MM.1S (cell line): ENCODE measurements at regions not wholly inside any gene's neighbourhood (a gene's known extent, or its start where the extent isn't known, plus 50 kb on each side); places are given as distances from the start of the nearest gene placed in this dataset.
"Not testable (repeated sequence)": the region's sequence is repeated elsewhere in the genome, so short reads cannot be mapped to it uniquely, and the experiment has no call there.

ENCODE experiments used
- DNase-seq: peaks from one replicate; pipeline ENCODE4 v3.0.0-alpha.2; 2015
- H2AFZ ChIP-seq: fragments of 300-600 bp; sonication (generic); 2 replicates; pipeline ENCODE4 v1.6.0; 2016; ENCODE audit warnings: antibody characterized with exemption, low read length
- H3F3A ChIP-seq: fragments of 300-600 bp; sonication (generic); 2 replicates; pipeline ENCODE4 v1.6.1; 2016; ENCODE audit warnings: mild to moderate bottlenecking, antibody characterized with exemption, low read length, moderate library complexity, mixed read lengths; ENCODE audit not compliant: insufficient read depth
- H3K27ac ChIP-seq: fragments of 300-600 bp; sonication (generic); 2 replicates; pipeline ENCODE4 v1.5.1; 2016; ENCODE audit warnings: mild to moderate bottlenecking, low read length
- H3K27me3 ChIP-seq: fragments of 300-600 bp; sonication (generic); replicated peaks from 2 replicates; pipeline ENCODE4 v1.6.0; 2016; ENCODE audit warnings: low read length; ENCODE audit not compliant: insufficient read depth
- H3K36me3 ChIP-seq: fragments of 300-600 bp; sonication (generic); replicated peaks from 2 replicates; pipeline ENCODE4 v1.6.1; 2016; ENCODE audit warnings: mild to moderate bottlenecking, low read length, mixed read lengths; ENCODE audit not compliant: insufficient read depth
- H3K4me1 ChIP-seq: fragments of 300-600 bp; sonication (generic); 2 replicates; pipeline ENCODE4 v1.6.1; 2016; ENCODE audit warnings: low read length, mixed read lengths
- H3K4me2 ChIP-seq: fragments of 300-600 bp; sonication (generic); 2 replicates; pipeline ENCODE4 v1.6.0; 2016; ENCODE audit warnings: low read depth, low read length
- H3K4me3 ChIP-seq: fragments of 300-600 bp; sonication (generic); 2 replicates; pipeline ENCODE4 v1.5.1; 2016; ENCODE audit warnings: low read length, mixed read lengths
- H3K79me2 ChIP-seq: fragments of 300-600 bp; sonication (generic); 2 replicates; pipeline ENCODE4 v1.6.1; 2016; ENCODE audit warnings: mixed run types, low read length, mixed read lengths
- H3K9ac ChIP-seq: fragments of 300-600 bp; sonication (generic); 2 replicates; pipeline ENCODE4 v1.6.1; 2016; ENCODE audit warnings: low read length, mixed read lengths
- H3K9me2 ChIP-seq: fragments of 300-600 bp; sonication (generic); replicated peaks from 2 replicates; pipeline ENCODE4 v1.6.1; 2016; ENCODE audit warnings: mild to moderate bottlenecking, low read length, mixed read lengths; ENCODE audit not compliant: insufficient read depth
- H3K9me3 ChIP-seq: fragments of 300-600 bp; sonication (generic); replicated peaks from 2 replicates; pipeline ENCODE4 v1.6.1; 2016; ENCODE audit warnings: mild to moderate bottlenecking, low read length, mixed read lengths; ENCODE audit not compliant: insufficient read depth
- H4K20me1 ChIP-seq: fragments of 300-600 bp; sonication (generic); 2 replicates; pipeline ENCODE4 v1.6.1; 2016; ENCODE audit warnings: mild to moderate bottlenecking, low read length, moderate library complexity, mixed read lengths; ENCODE audit not compliant: insufficient read depth
- EZH2 ChIP-seq: fragments of 300-600 bp; sonication (generic); optimal IDR thresholded peaks from 2 replicates; pipeline ENCODE3; 2017; ENCODE audit warnings: low read depth, mild to moderate bottlenecking, antibody characterized with exemption, low read length, mixed read lengths
- EZH2phosphoT487 ChIP-seq: fragments of 300-600 bp; sonication (generic); IDR thresholded peaks from 2 replicates; pipeline ENCODE4 v1.6.1; 2018; ENCODE audit warnings: antibody characterized with exemption, low read length
- TF ChIP-seq, protein P1 (sequence below): fragments of 300-600 bp; sonication (generic); IDR thresholded peaks from 2 replicates; pipeline ENCODE4 v1.5.1; 2016; ENCODE audit warnings: antibody characterized with exemption, low read length, mixed read lengths

DNA sequence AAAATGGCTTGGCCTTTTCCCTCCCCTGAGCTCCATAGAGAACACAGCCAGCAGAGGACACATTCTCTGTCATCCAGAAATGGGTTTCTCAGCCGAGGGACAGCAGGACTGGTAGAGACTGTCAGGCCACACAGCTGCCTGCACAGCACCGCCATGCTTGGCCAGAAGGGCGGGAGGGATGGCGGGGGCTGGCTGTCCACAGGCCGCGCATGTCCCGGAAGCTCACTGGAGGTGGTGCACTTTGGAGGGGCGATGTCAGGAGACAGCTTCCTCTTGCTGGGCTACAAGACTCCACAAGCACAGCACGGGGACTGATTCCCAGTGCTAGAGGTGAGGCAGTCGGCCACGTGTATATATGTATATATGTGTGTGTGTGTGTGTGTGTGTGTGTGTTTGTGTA lies 125.3 kb downstream of the GOLGA6L4 start:
- DNase-seq, H3K9me2 ChIP-seq, H2AFZ ChIP-seq, H3K79me2 ChIP-seq, H3K9me3 ChIP-seq, H3K4me3 ChIP-seq, H4K20me1 ChIP-seq, H3F3A ChIP-seq, H3K4me1 ChIP-seq, H3K4me2 ChIP-seq, H3K27ac ChIP-seq, H3K9ac ChIP-seq, H3K36me3 ChIP-seq, H3K27me3 ChIP-seq: not testable (repeated sequence)

GRCh38 chr15:84384421-84384820 lies 148.8 kb downstream of the GOLGA6L4 start:
- H2AFZ ChIP-seq, H3F3A ChIP-seq, H3K9me2 ChIP-seq, H3K9me3 ChIP-seq, H3K27me3 ChIP-seq, DNase-seq, H3K27ac ChIP-seq, H3K4me3 ChIP-seq, H3K36me3 ChIP-seq, H3K9ac ChIP-seq, H3K4me1 ChIP-seq, H3K4me2 ChIP-seq, H3K79me2 ChIP-seq, H4K20me1 ChIP-seq: not testable (repeated sequence)

GRCh38 chr15:84387086-84387485 lies 151.5 kb downstream of the GOLGA6L4 start:
- Histone ChIP-seq H3K36me3 (no peaks in the 10 kb centered on the region), H3K79me2 (no peaks in the 10 kb centered on the region), H3K27me3 (no peaks in the 10 kb centered on the region), H3K4me1 (no peaks in the 10 kb centered on the region), H3K9ac (no peak overlapping the region), H3K9me2 (no peaks in the 10 kb centered on the region), H3K4me2 (no peak overlapping the region), H2AFZ (no peak overlapping the region), H3K27ac (no peak overlapping the region), H4K20me1 (no peaks in the 10 kb centered on the region), H3F3A (no peaks in the 10 kb centered on the region), H3K4me3 (no peak overlapping the region), H3K9me3 (no peaks in the 10 kb centered on the region)
- no peak for DNase-seq
- TF ChIP-seq EZH2: no peak
- TF ChIP-seq, protein P1, sequence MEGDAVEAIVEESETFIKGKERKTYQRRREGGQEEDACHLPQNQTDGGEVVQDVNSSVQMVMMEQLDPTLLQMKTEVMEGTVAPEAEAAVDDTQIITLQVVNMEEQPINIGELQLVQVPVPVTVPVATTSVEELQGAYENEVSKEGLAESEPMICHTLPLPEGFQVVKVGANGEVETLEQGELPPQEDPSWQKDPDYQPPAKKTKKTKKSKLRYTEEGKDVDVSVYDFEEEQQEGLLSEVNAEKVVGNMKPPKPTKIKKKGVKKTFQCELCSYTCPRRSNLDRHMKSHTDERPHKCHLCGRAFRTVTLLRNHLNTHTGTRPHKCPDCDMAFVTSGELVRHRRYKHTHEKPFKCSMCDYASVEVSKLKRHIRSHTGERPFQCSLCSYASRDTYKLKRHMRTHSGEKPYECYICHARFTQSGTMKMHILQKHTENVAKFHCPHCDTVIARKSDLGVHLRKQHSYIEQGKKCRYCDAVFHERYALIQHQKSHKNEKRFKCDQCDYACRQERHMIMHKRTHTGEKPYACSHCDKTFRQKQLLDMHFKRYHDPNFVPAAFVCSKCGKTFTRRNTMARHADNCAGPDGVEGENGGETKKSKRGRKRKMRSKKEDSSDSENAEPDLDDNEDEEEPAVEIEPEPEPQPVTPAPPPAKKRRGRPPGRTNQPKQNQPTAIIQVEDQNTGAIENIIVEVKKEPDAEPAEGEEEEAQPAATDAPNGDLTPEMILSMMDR: no peak
- no peak for TF ChIP-seq EZH2phosphoT487

GRCh38 chr15:84388201-84388600 lies 152.6 kb downstream of the GOLGA6L4 start:
- not testable (repeated sequence) for H3K4me2 ChIP-seq, H3K27me3 ChIP-seq, H3K27ac ChIP-seq, H3K4me3 ChIP-seq, H3K9me2 ChIP-seq, H2AFZ ChIP-seq, H3K79me2 ChIP-seq, H4K20me1 ChIP-seq, DNase-seq, H3K9me3 ChIP-seq, H3F3A ChIP-seq, H3K9ac ChIP-seq, H3K36me3 ChIP-seq, H3K4me1 ChIP-seq

- H3K4me1 ChIP-seq, H3K9me3 ChIP-seq, H3K4me2 ChIP-seq, H2AFZ ChIP-seq, H3K27ac ChIP-seq, H3K27me3 ChIP-seq, H3K9me2 ChIP-seq, H3K36me3 ChIP-seq, H4K20me1 ChIP-seq, H3F3A ChIP-seq, DNase-seq, H3K9ac ChIP-seq, H3K4me3 ChIP-seq, H3K79me2 ChIP-seq: not testable (repeated sequence)
Observed at GRCh38 chr15:84388638-84389037, 153.1 kb downstream of the GOLGA6L4 start.

DNA sequence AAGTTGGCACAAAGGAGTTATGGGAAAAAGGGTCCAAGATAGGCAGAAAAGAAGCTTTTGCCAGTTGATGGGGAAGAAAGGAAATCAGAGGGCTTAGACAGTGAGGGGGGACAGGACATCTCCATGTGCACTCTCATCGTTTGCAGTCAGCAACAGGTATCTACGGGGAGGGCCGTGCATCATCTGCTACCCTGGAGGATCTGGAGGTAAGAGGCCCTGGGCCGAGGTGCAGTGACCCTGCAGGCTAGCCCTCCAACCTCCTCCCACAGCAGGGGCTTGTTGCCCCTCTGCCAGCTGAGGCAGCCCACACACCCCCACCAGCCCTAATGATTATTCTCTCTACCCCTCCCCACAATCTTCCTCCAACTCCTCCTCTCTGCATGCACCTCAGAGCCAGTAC lies 154.8 kb downstream of the GOLGA6L4 start:
- H3K36me3 ChIP-seq, H2AFZ ChIP-seq, H3K9me3 ChIP-seq, H3K4me3 ChIP-seq, H4K20me1 ChIP-seq, H3F3A ChIP-seq, DNase-seq, H3K4me2 ChIP-seq, H3K27ac ChIP-seq, H3K4me1 ChIP-seq, H3K27me3 ChIP-seq, H3K79me2 ChIP-seq, H3K9ac ChIP-seq, H3K9me2 ChIP-seq: not testable (repeated sequence)
